Embryonic facial prominence (tissue), 1 donor: ENCODE measurements at regions not wholly inside any gene's neighbourhood (a gene's known extent, or its start where the extent isn't known, plus 50 kb on each side); places are given as distances from the start of the nearest gene placed in this dataset.

Experiments
- DNase-seq: peaks from one replicate; pipeline ENCODE4 v3.0.0-alpha.2; 2016; ENCODE audit errors: extremely low spot score

GRCh38 chr3:6177417-6177816, 683.5 kb upstream of the GRM7 start:
- no peak for DNase-seq

GRCh38 chr3:6179761-6180160, 681.2 kb upstream of the GRM7 start:
- no peak for DNase-seq

- no peak for DNase-seq
These were observed 680.7 kb upstream of the GRM7 start for GRCh38 chr3:6180171-6180570.

GRCh38 chr3:6182476-6182875, 678.4 kb upstream of the GRM7 start:
- no peak for DNase-seq

- DNase-seq, result no peak
These were observed 678.0 kb upstream of the GRM7 start for GRCh38 chr3:6182909-6183308.

GRCh38 chr3:6189384-6189783, 671.5 kb upstream of the GRM7 start:
- no peak for DNase-seq

GRCh38 chr3:6204891-6205290, 656.0 kb upstream of the GRM7 start:
- DNase-seq, result no peak

GRCh38 chr3:6216135-6217026, 644.5 kb upstream of the GRM7 start:
- DNase-seq, result no peak

GRCh38 chr3:6220447-6220846, 640.5 kb upstream of the GRM7 start:
- DNase-seq, result no peak

- DNase-seq, result no peak
These were observed 638.8 kb upstream of the GRM7 start for GRCh38 chr3:6222069-6222468.

GRCh38 chr3:6223572-6223971, 637.3 kb upstream of the GRM7 start:
- no peak for DNase-seq

- no peak for DNase-seq
These were observed 631.8 kb upstream of the GRM7 start for GRCh38 chr3:6228958-6229683.

GRCh38 chr3:6229778-6230410, 631.0 kb upstream of the GRM7 start:
- no peak for DNase-seq

GRCh38 chr3:6242104-6242503, 618.8 kb upstream of the GRM7 start:
- no peak for DNase-seq

GRCh38 chr3:6248528-6248927, 612.4 kb upstream of the GRM7 start:
- DNase-seq, result no peak

GRCh38 chr3:6249679-6250078, 611.2 kb upstream of the GRM7 start:
- no peak for DNase-seq

GRCh38 chr3:6250167-6250566, 610.7 kb upstream of the GRM7 start:
- no peak for DNase-seq

GRCh38 chr3:6251612-6252400, 609.1 kb upstream of the GRM7 start:
- DNase-seq, result no peak

- DNase-seq, result no peak
These were observed 606.4 kb upstream of the GRM7 start for GRCh38 chr3:6254490-6254889.

GRCh38 chr3:6255229-6255628, 605.7 kb upstream of the GRM7 start:
- no peak for DNase-seq

GRCh38 chr3:6260551-6261191, 600.2 kb upstream of the GRM7 start:
- no peak for DNase-seq
